ENCODE measurements at regions not wholly inside any gene's neighbourhood (a gene's known extent, or its start where the extent isn't known, plus 50 kb on each side); places are given as distances from the start of the nearest gene placed in this dataset.

DNA sequence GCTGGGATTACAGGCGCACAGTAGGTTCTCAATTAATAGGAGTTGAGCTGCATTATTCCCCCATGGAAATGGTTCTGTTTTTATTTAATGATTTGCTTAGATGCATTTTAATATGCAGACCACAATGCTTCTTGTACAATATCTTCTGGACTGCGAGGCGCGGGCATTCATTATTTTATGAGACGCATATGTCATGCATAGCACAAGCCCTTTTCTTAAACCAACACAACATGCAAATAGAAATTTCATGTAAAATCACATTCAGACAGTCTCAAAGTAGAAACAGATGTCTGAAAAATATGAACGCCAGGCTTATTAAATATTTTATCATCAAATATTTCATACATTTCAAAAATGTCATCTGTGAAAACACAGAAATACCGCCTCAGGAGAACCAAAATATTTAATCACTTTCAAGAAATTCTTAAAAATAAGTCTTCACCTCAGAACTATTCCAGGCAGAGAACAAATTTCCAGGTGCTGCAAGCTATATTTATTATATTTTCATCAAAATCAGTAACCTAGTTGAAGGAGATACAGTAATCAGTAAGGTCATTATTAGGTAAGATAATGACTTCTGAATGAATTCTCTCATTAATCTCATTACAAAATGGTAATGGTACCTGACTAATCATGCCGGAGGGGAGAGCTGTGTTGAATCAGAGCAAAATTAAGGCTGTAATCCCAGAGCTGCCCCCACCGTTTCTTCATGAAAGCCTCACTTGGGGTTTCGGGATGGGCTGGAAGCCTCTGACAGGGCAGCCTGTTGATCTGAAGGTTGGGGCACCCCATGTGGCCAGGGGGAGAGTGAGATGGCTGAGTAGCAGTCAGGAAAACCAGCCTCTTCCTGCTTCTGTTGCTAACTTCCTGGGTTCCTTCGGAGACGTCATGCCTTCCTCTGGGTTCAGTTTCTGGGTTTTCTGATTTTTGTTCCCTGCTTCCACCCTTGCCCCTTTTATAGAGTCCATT lies 133.9 kb upstream of the ZNF618 start:
- BruUV-seq (replicated peaks), result no TSS peak
- DNase-seq (ENCODE audit: low spot score), result no peak
- Histone ChIP-seq H3K4me3 (ENCODE audit: low read depth, low read length, poor library complexity, severe bottlenecking) (no peak overlapping the region), H3K4me1 (ENCODE audit: insufficient read depth, low read length, poor library complexity, severe bottlenecking) (no peaks in the 10 kb centered on the region), H3K36me3 (ENCODE audit: insufficient read depth, low read length) (no peaks in the 10 kb centered on the region), H3K9me2 (ENCODE audit: insufficient read depth, low read length) (no peaks in the 10 kb centered on the region), H2AFZ (ENCODE audit: low read length) (no peak overlapping the region), H4K20me1 (ENCODE audit: insufficient read depth, low read length) (no peaks in the 10 kb centered on the region), H3K79me2 (ENCODE audit: insufficient read depth, low read depth, low read length) (no peaks in the 10 kb centered on the region), H3K9me3 (ENCODE audit: low read length) (no peaks in the 10 kb centered on the region), H3K27ac (ENCODE audit: low read depth, low read length, poor library complexity, severe bottlenecking) (no peak overlapping the region), H3K4me2 (ENCODE audit: low read length) (no peak overlapping the region)
- no peak for TF ChIP-seq CTCF (conservative IDR thresholded peaks at IDR 0.05; ENCODE audit: low read length)
- TF ChIP-seq EZH2phosphoT487 (IDR thresholded peaks at IDR 0.05; ENCODE audit: borderline replicate concordance, low read depth, low read length), result no peak
- intact Hi-C loops (cut with micrococcal nuclease; ENCODE audit: unreplicated experiment), result no loop called here
- ChIA-PET POLR2A (interaction anchor here (0.5 kb wide), 1 partner anchor 32 kb away, joined by 3 read pairs; no protein-coding TSS in a partner anchor), CTCF (ENCODE audit: unreplicated experiment) (no interaction called here)

GRCh38 chr9:113742878-113743277 lies 133.2 kb upstream of the ZNF618 start:
- no peak for DNase-seq (ENCODE audit: low spot score)
- H3K4me1 ChIP-seq (ENCODE audit: insufficient read depth, low read length, poor library complexity, severe bottlenecking), result no peaks in the 10 kb centered on the region
- no peak overlapping the region for H2AFZ ChIP-seq (ENCODE audit: low read length)
- no peak overlapping the region for H3K4me3 ChIP-seq (ENCODE audit: low read depth, low read length, poor library complexity, severe bottlenecking)
- H3K79me2 ChIP-seq (ENCODE audit: insufficient read depth, low read depth, low read length), result no peaks in the 10 kb centered on the region
- H3K4me2 ChIP-seq (ENCODE audit: low read length), result no peak overlapping the region
- no peaks in the 10 kb centered on the region for H3K9me3 ChIP-seq (ENCODE audit: low read length)
- no peak overlapping the region for H3K27ac ChIP-seq (ENCODE audit: low read depth, low read length, poor library complexity, severe bottlenecking)
- no peaks in the 10 kb centered on the region for H3K9me2 ChIP-seq (ENCODE audit: insufficient read depth, low read length)
- H4K20me1 ChIP-seq (ENCODE audit: insufficient read depth, low read length), result no peaks in the 10 kb centered on the region
- CTCF ChIA-PET (ENCODE audit: unreplicated experiment), result no interaction called here
- no TSS peak for BruUV-seq (replicated peaks)
- TF ChIP-seq CTCF (conservative IDR thresholded peaks at IDR 0.05; ENCODE audit: low read length), result no peak
- TF ChIP-seq EZH2phosphoT487 (IDR thresholded peaks at IDR 0.05; ENCODE audit: borderline replicate concordance, low read depth, low read length), result no peak
- intact Hi-C loops (cut with micrococcal nuclease; ENCODE audit: unreplicated experiment), result no loop called here
- POLR2A ChIA-PET, result no interaction called here
- H3K36me3 ChIP-seq (ENCODE audit: insufficient read depth, low read length), result no peaks in the 10 kb centered on the region

DNA sequence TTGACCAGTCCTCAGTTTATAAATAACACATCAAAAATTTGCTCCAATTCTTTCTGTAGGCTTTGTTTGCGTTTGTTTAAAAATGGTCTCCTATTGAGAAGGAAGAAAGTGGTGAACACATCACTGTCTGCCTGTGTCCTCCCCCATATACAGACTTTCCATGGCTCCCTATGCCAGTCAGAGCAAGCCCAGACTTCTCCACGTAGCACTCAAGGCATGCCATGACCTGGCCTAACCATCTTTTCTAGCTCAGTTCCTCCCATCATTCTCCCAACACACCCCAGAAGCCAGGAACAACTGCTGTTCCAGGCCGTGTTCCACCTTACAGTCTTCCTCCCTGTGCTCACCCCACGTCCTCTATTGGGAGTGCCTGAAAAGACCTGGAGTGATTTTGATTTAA lies 129.6 kb upstream of the ZNF618 start:
- Histone ChIP-seq H3K9me3 (ENCODE audit: low read length) (no peaks in the 10 kb centered on the region), H3K4me2 (ENCODE audit: low read length) (no peak overlapping the region), H4K20me1 (ENCODE audit: insufficient read depth, low read length) (no peaks in the 10 kb centered on the region), H3K79me2 (ENCODE audit: insufficient read depth, low read depth, low read length) (no peaks in the 10 kb centered on the region), H3K4me3 (ENCODE audit: low read depth, low read length, poor library complexity, severe bottlenecking) (no peak overlapping the region), H3K9me2 (ENCODE audit: insufficient read depth, low read length) (no peaks in the 10 kb centered on the region), H2AFZ (ENCODE audit: low read length) (no peak overlapping the region), H3K27ac (ENCODE audit: low read depth, low read length, poor library complexity, severe bottlenecking) (no peak overlapping the region), H3K4me1 (ENCODE audit: insufficient read depth, low read length, poor library complexity, severe bottlenecking) (no peaks in the 10 kb centered on the region), H3K36me3 (ENCODE audit: insufficient read depth, low read length) (no peaks in the 10 kb centered on the region)
- TF ChIP-seq CTCF (conservative IDR thresholded peaks at IDR 0.05; ENCODE audit: low read length) (no peak), EZH2phosphoT487 (IDR thresholded peaks at IDR 0.05; ENCODE audit: borderline replicate concordance, low read depth, low read length) (no peak)
- BruUV-seq (replicated peaks), result no TSS peak
- intact Hi-C loops (cut with micrococcal nuclease; ENCODE audit: unreplicated experiment), result no loop called here
- POLR2A ChIA-PET, result no interaction called here
- CTCF ChIA-PET (ENCODE audit: unreplicated experiment), result no interaction called here
- no peak for DNase-seq (ENCODE audit: low spot score)
